Activated naive CD8-positive, alpha-beta T cell treated with anti-CD3 and anti-CD28 coated beads, Interleukin-2, amount 50 U/mL, for 24 hours (primary cell): ENCODE measurements at regions not wholly inside any gene's neighbourhood (a gene's known extent, or its start where the extent isn't known, plus 50 kb on each side); places are given as distances from the start of the nearest gene placed in this dataset.

Source experiments
- ATAC-seq: fragments of 150-1000 bp; cut with Tn5 transposase; one replicate; pipeline ENCODE4 v1.10.0; 2021
- DNase-seq: peaks from one replicate; pipeline ENCODE4 v3.0.0; 2021
- H3K27ac Mint-ChIP-seq: one replicate; pipeline ENCODE4 v1.8.0; 2021; ENCODE audit warnings: mild to moderate bottlenecking, mixed read lengths
- H3K27me3 Mint-ChIP-seq: one replicate; pipeline ENCODE4 v1.8.0; 2021; ENCODE audit warnings: mixed read lengths
- H3K36me3 Mint-ChIP-seq: one replicate; pipeline ENCODE4 v1.8.0; 2021; ENCODE audit warnings: low read depth, mixed read lengths
- H3K4me1 Mint-ChIP-seq: one replicate; pipeline ENCODE4 v1.8.0; 2021; ENCODE audit warnings: mixed read lengths
- H3K4me3 Mint-ChIP-seq: one replicate; pipeline ENCODE4 v1.8.0; 2021; ENCODE audit warnings: mild to moderate bottlenecking, moderate library complexity, mixed read lengths
- H3K9me3 Mint-ChIP-seq: one replicate; pipeline ENCODE4 v1.8.0; 2021; ENCODE audit warnings: mixed read lengths

DNA sequence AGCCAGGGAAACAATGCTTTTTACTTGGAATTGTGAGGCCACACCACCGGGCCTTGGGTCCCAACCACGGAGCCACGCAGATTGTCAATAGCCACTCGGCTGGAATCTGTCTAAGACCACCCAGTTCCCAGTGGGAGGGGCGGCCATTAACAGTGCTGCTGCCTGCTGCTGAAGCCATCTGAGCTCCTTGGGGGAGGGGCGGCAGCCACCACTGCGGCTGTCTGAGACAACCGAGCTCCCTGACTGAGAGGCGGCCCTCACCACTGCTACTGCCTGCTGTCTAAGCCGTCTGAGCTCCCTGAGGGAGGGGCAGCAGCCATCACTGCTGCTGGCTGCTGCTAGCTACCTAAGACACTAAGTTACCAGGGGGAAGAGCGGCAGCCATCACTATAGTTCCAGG lies 64.3 kb downstream of the DMRTA2 start:
- no peaks in the 10 kb centered on the region for H3K4me1 Mint-ChIP-seq
- peaks cover 5% of the 10 kb centered on the region for H3K9me3 Mint-ChIP-seq
- ATAC-seq, result no peak
- H3K27ac Mint-ChIP-seq, result no peak overlapping the region
- DNase-seq, result no peak
- no peak overlapping the region for H3K4me3 Mint-ChIP-seq
- H3K27me3 Mint-ChIP-seq, result peaks cover 29% of the 10 kb centered on the region
- no peaks in the 10 kb centered on the region for H3K36me3 Mint-ChIP-seq

DNA sequence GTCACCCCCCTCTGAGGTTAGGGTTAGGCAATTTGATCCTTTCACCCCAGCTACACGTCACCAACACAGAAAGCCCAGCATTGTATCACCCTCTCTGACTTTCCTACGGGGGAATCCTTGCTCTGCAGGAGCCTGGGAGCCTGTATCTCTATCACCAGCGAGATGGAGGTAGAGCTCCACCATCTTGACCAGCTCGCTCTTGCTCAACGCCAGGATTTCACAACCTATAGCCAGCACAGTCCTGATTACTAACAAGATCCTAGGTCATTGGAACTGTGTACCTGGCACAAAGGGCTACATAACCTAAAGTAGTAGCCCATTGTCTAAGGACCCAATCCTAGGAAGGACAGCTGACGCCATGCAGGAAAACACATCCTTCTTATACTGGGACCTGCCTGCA lies 66.1 kb downstream of the DMRTA2 start:
- Mint-ChIP-seq H3K4me1 (no peaks in the 10 kb centered on the region), H3K27me3 (peaks cover 22% of the 10 kb centered on the region), H3K36me3 (no peaks in the 10 kb centered on the region), H3K27ac (no peak overlapping the region), H3K4me3 (no peak overlapping the region), H3K9me3 (peaks cover 3% of the 10 kb centered on the region)
- no peak for ATAC-seq
- DNase-seq, result no peak

DNA sequence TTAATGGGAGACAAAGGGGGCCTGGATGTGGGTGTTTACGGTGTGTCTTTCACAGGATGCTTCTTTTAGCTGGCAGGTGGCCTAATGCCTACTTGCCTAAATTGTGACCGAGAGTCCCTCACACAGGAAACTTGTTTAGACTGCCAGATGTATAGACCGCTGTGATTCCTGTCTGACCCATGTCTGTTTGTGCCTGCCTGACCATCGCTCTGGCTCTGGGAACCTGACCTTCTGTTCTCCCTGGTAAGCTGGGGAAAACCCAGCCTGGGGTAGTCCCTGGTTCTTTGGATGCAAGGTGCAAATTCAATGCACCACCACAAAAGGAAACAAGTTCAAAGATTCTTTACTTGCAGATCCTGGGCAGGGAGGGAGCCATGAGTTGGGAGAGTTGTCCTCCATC lies 68.4 kb downstream of the DMRTA2 start:
- no peaks in the 10 kb centered on the region for H3K9me3 Mint-ChIP-seq
- H3K4me3 Mint-ChIP-seq, result no peak overlapping the region
- no peaks in the 10 kb centered on the region for H3K4me1 Mint-ChIP-seq
- H3K27ac Mint-ChIP-seq, result no peak overlapping the region
- DNase-seq (no peak), ATAC-seq (no peak)
- peaks cover 14% of the 10 kb centered on the region for H3K27me3 Mint-ChIP-seq
- no peaks in the 10 kb centered on the region for H3K36me3 Mint-ChIP-seq

DNA sequence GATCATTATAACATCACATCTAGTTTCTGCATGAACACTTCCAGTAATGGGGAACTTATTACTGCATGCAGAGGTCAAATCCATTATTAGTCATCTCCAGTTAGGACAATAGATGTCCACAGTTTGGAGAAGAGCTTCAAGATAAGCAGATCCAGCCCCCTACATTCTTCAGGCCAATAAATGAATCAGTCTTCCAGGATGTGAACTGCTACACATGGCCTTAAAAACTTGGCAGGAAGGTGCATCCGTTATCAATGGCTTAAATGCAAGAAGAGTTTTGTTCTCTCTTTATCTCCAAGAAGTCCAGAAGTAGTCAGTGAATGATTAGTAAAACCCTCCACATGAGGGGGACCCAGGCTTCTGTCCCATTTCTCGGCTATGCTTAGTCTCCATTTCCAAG lies 70.8 kb downstream of the DMRTA2 start:
- Mint-ChIP-seq H3K36me3 (no peaks in the 10 kb centered on the region), H3K9me3 (no peaks in the 10 kb centered on the region), H3K4me3 (no peak overlapping the region), H3K4me1 (no peaks in the 10 kb centered on the region), H3K27me3 (peaks cover 19% of the 10 kb centered on the region), H3K27ac (no peak overlapping the region)
- DNase-seq, result no peak
- no peak for ATAC-seq

DNA sequence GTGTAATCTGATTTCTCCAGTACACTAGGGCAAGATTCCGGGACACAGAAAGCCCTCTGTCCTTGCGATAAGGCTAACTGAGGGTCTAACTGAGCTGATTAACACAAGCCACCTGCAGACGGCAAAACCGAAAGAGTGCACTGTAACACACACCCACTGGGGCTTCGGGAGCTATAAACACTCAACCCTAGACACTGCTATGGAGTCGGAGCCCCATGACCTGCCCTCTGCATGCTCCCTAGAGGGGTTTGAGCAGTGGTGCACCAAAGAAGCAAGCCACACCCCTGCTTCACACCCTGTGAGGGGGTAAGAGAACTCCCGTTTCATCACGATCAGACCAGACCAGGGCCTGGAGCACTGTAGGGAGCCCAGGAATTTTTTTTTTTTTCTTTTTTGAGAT lies 72.4 kb downstream of the DMRTA2 start:
- H3K9me3 Mint-ChIP-seq, result no peaks in the 10 kb centered on the region
- no peak overlapping the region for H3K27ac Mint-ChIP-seq
- DNase-seq (no peak), ATAC-seq (no peak)
- no peaks in the 10 kb centered on the region for H3K4me1 Mint-ChIP-seq
- no peak overlapping the region for H3K4me3 Mint-ChIP-seq
- H3K27me3 Mint-ChIP-seq, result peaks cover 19% of the 10 kb centered on the region
- H3K36me3 Mint-ChIP-seq, result no peaks in the 10 kb centered on the region

DNA sequence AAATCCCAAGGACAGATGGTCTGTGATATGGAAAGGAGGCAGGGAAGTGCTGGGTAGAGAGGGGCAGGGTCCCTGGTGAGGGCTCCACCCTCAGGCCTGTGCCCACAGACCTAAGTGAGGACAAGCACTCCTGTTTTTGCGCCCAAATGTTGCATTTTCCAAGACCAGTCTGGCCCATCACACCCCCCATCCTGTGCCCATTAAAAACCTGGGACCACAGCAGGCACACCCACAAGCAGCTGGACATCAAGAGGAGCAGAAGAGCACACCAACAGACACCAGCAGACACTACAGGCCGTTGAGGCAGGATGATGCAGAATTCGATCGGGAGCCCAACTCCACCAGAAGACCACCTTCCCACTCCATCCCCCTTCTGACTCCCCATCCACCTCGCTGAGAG lies 72.8 kb downstream of the DMRTA2 start:
- no peak for ATAC-seq
- H3K4me3 Mint-ChIP-seq, result no peak overlapping the region
- H3K9me3 Mint-ChIP-seq, result no peaks in the 10 kb centered on the region

DNA sequence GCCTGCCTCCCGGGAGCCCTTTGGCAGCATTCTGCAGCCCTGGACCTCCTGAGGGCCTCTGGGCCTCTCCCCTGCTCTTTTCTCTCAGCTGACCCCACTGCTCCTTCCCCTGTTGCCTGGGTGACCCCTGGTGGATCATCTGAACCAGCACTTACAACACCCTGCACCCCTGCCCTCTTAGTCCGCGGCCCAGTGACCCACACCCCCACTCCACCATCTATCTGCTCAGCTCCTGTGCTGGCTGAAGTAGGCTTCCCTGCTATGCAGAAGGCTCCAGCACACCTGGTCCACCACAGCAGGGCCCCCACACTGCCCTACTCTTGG lies 74.0 kb downstream of the DMRTA2 start:
- no peak overlapping the region for H3K27ac Mint-ChIP-seq
- H3K27me3 Mint-ChIP-seq, result peaks cover 16% of the 10 kb centered on the region
- no peak overlapping the region for H3K4me3 Mint-ChIP-seq
- H3K9me3 Mint-ChIP-seq, result no peaks in the 10 kb centered on the region
- H3K36me3 Mint-ChIP-seq, result no peaks in the 10 kb centered on the region
- H3K4me1 Mint-ChIP-seq, result no peaks in the 10 kb centered on the region
- DNase-seq, result no peak
- ATAC-seq, result no peak

More for the DNA sequence above, 72.8 kb downstream of the DMRTA2 start:
- no peaks in the 10 kb centered on the region for H3K4me1 Mint-ChIP-seq
- H3K27ac Mint-ChIP-seq, result no peak overlapping the region
- H3K27me3 Mint-ChIP-seq, result peaks cover 19% of the 10 kb centered on the region
- DNase-seq, result no peak
- no peaks in the 10 kb centered on the region for H3K36me3 Mint-ChIP-seq

DNA sequence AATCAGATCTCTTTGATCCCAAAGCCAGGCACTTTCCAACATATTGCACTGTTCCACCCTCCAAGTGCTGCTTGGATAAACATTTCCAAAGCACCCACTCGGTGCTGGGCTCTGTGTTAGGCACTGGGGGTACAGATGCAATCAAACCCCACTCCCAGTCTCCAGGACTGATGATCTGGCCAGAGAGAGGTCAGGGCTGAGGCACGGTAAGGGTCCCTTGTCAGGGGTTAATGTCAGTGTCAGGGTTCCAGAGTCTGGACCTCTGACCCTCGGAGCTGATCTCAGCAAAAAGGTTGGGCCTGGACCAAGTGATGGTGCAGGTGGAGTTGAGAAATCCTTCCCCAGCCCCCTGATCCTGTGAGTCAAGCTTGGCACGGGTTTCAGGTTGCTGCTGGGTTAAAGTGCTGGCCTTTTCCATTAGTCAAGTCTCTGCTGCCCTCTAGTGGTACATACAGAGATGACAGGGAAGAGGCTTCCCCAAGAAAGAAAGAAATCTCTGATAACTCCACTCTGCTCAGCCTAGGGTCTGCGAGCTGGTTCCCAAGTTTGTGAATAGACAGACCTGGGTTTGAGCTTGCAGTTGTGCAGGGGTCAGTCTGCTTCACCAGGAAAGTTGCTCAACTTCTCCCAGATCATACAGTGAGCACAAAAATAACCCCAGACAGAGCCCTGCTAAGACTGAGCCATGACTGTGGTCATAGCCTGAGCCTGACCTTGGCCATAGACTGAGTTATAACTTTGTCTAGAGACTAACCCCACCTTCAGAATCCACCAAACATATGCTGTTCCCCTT lies 74.6 kb downstream of the DMRTA2 start:
- Mint-ChIP-seq H3K4me3 (no peak overlapping the region), H3K4me1 (no peaks in the 10 kb centered on the region), H3K36me3 (no peaks in the 10 kb centered on the region), H3K9me3 (no peaks in the 10 kb centered on the region), H3K27me3 (peaks cover 13% of the 10 kb centered on the region), H3K27ac (no peak overlapping the region)
- ATAC-seq (peak; percentile 55), DNase-seq (peak; percentile 42)

DNA sequence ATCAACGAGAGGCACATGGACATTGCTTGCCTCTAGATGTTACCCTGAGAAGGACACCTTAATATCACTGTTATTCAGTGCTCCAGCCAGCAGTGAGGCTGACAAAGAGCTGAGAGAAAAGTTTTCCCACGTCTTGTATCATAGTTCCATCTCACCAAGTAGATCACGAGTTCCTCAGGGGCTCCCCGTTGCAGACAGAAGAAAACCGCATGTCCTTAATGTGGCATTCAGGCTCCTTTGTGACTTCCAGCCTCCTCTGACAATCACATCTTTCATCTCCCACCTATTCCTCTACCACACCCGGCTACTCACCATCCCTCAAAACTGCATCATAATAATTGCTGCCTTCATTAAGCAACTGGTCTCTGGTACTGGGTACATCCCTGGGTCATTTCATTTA lies 75.3 kb downstream of the DMRTA2 start:
- ATAC-seq, result no peak
- H3K36me3 Mint-ChIP-seq, result no peaks in the 10 kb centered on the region
- H3K27ac Mint-ChIP-seq, result no peak overlapping the region
- H3K9me3 Mint-ChIP-seq, result no peaks in the 10 kb centered on the region
- no peak overlapping the region for H3K4me3 Mint-ChIP-seq
- H3K4me1 Mint-ChIP-seq, result no peaks in the 10 kb centered on the region
- peaks cover 13% of the 10 kb centered on the region for H3K27me3 Mint-ChIP-seq
- no peak for DNase-seq

DNA sequence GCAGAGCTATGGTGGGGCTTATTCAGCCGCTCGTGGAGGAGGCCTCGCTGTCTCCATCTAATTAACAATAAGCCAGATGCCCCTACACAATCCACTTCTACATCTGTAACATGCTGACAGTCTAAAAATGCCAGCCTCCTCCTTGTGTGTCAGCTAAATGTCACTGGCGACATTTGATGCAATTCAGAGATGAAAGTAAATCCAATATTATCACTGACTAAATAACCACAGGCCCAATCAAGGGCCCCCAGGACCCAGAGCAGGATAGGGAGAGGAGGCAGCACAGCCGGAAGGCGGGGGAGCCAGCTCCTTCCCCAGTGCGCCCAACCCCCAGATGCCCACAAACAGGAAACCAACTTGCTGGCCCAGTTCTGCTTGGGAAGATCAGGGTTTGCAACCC lies 76.6 kb downstream of the DMRTA2 start:
- Mint-ChIP-seq H3K36me3 (no peaks in the 10 kb centered on the region), H3K4me1 (no peaks in the 10 kb centered on the region), H3K4me3 (no peak overlapping the region), H3K9me3 (no peaks in the 10 kb centered on the region), H3K27ac (no peak overlapping the region), H3K27me3 (peaks cover 13% of the 10 kb centered on the region)
- DNase-seq (no peak), ATAC-seq (peak; percentile 39)

DNA sequence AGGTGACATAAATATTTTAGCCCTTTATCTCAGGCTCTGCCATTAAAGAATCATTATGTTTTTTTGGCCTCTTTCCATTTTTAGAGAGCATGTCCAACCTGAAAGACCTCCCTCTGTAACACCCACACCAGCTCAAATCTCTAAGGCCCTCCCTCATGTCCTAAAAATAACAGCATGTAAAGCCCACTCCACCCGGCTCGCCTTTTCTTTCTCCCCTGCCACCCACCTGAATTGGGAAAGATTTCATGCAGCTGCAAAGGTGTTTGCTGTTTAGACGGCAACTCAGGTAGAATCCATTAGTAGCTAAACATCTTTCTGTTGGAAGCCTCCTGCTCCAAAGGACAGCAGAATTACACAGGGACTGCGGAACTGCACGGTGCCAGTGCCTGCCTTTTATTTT lies 79.9 kb downstream of the DMRTA2 start:
- peaks cover 3% of the 10 kb centered on the region for H3K27me3 Mint-ChIP-seq
- peaks cover 1% of the 10 kb centered on the region for H3K4me1 Mint-ChIP-seq
- H3K4me3 Mint-ChIP-seq, result no peak overlapping the region
- H3K9me3 Mint-ChIP-seq, result no peaks in the 10 kb centered on the region
- DNase-seq, result no peak
- ATAC-seq, result no peak
- no peak overlapping the region for H3K27ac Mint-ChIP-seq
- H3K36me3 Mint-ChIP-seq, result no peaks in the 10 kb centered on the region

DNA sequence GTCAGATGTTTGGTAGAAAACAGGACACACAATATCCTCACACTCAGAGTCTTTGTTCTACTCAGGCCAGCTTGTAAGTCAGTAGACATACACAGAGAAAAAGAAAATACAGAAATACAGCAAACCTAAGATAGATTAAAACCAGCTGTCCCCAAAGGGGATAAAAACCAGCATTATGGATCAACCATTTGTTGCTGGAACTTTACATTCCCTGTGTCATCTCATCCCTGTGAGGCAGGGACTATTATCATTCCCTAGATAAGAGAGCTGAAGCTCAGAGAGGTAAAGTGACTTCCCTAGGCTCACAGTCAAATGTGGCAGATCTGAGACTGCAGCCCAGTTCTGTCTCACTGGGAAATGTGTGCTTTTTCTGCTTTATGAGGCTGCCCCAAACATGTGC lies 80.7 kb downstream of the DMRTA2 start:
- DNase-seq (no peak), ATAC-seq (no peak)
- Mint-ChIP-seq H3K4me3 (no peak overlapping the region), H3K27ac (no peak overlapping the region), H3K27me3 (peaks cover 6% of the 10 kb centered on the region), H3K36me3 (no peaks in the 10 kb centered on the region), H3K9me3 (no peaks in the 10 kb centered on the region), H3K4me1 (peaks cover 1% of the 10 kb centered on the region)

DNA sequence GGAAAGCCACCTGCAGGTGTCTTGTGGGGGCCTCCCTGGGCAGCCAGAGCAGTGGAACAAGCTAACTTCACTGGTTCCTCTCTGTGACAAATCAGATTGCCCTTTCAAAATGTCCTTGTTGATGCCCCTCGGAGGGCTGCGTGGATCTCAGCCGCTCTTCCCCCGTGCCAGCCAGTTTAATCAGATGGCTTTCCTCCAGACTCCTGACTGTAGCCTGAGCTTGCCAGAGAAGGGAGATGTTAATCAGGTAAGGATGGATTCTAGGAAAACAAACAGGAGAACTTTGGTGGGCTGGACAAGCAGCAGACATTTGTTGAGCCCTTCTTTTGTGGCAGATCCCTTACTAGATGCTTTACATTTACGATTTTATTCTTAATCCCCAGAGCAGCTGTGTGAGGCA lies 88.2 kb downstream of the DMRTA2 start:
- H3K27me3 Mint-ChIP-seq, result peaks cover 39% of the 10 kb centered on the region

DNA sequence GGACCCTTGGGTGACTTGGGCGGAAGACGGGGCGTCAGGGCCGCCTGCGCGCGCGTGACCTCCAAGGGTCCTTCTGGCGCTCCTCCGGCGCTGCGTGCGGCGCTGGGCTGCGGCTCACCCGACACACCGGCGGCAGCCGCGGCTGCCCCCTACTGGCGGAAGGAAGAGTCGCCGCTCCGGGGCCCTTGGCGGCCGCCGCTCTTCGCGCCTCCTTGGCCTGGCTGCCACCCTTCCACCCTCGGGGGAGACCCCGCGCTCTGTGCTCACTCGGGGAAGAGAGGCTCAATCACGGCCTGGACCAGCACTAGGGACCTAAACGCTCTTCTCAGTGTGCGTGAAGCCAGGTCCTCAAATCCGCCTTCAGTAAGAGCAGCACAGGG lies 89.7 kb downstream of the DMRTA2 start:
- DNase-seq (peak; percentile 73), ATAC-seq (peak; percentile 79)
- H3K27ac Mint-ChIP-seq, result no peak overlapping the region

More for the DNA sequence above, 88.2 kb downstream of the DMRTA2 start:
- ATAC-seq (no peak), DNase-seq (no peak)
- peaks cover 4% of the 10 kb centered on the region for H3K4me1 Mint-ChIP-seq
- no peak overlapping the region for H3K4me3 Mint-ChIP-seq
- no peaks in the 10 kb centered on the region for H3K36me3 Mint-ChIP-seq
- H3K9me3 Mint-ChIP-seq, result no peaks in the 10 kb centered on the region
- no peak overlapping the region for H3K27ac Mint-ChIP-seq

DNA sequence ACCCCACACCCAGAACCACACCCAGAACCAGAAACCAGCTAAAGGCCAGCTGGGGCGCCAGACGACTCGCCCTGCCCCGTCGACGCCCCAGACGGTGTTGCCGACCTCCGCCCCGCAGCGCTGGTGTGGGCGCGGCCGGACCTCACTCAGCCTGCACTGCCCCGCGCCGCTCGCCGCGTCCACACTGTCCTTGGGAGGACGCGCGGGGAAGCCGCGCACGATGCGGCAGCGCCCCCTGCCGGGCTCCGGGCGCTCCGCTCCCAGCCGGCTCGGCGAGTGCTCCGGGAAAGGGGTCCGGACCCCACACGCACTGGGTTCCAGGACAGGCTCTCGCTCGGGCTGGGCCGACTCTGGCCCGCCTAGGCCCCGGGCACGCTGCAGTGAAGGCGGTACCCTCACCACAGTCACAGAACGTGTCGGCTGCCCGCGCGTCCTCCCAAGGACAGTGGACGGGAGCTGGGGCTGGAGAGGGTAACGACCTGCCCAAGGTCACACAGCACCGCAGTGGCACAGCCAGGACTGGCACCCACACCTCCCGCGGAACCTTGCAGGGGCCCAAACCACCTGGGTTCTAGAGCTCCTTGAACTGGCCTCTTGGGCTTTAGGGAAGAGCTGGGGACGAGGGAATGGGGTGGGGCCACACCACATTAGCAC lies 90.2 kb downstream of the DMRTA2 start:
- Mint-ChIP-seq H3K9me3 (no peaks in the 10 kb centered on the region), H3K27me3 (peaks cover 38% of the 10 kb centered on the region)
- peak; percentile 62 for DNase-seq

More for the DNA sequence above, 89.7 kb downstream of the DMRTA2 start:
- H3K9me3 Mint-ChIP-seq, result no peaks in the 10 kb centered on the region
- peaks cover 40% of the 10 kb centered on the region for H3K27me3 Mint-ChIP-seq
- peak overlapping the region; percentile 16 for H3K4me3 Mint-ChIP-seq
- H3K36me3 Mint-ChIP-seq, result no peaks in the 10 kb centered on the region
- H3K4me1 Mint-ChIP-seq, result peaks cover 4% of the 10 kb centered on the region

More for the DNA sequence above, 90.2 kb downstream of the DMRTA2 start:
- peaks cover 4% of the 10 kb centered on the region for H3K4me1 Mint-ChIP-seq
- H3K27ac Mint-ChIP-seq, result no peak overlapping the region
- H3K36me3 Mint-ChIP-seq, result no peaks in the 10 kb centered on the region
- ATAC-seq, result peak; percentile 76
- peak overlapping the region; percentile 16 for H3K4me3 Mint-ChIP-seq
